NCI-H226 (cell line): ENCODE measurements at regions not wholly inside any gene's neighbourhood (a gene's known extent, or its start where the extent isn't known, plus 50 kb on each side); places are given as distances from the start of the nearest gene placed in this dataset.
A peak's percentile ranks its signal among the peaks of the same experiment; 100 is the strongest.

Source experiments
- DNase-seq: peaks from one replicate; pipeline ENCODE4 v3.0.0-alpha.2; 2015

DNA sequence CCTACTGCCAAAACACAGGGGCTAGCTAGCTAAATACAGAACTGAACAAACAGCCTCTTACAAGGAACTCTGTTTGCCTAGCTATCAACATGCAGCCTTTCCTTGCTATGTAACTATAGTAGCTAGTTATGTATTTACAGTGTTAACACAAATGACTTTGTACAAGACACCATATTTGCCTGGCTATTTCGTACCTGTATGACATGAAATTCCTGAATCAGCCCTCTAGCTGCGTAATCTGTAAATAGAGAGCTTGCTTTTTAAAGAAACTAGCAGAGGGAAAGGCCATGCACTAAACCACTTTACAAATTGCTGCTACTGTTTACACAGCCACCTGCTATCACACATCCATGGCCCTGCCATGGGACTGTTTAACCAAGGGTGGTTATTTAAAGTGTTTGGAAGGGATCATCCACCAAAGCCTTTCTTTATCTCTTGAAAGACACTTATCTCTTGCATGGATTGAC is 248.7 kb downstream of the TFCP2L1 start:
- no peak for DNase-seq

DNA sequence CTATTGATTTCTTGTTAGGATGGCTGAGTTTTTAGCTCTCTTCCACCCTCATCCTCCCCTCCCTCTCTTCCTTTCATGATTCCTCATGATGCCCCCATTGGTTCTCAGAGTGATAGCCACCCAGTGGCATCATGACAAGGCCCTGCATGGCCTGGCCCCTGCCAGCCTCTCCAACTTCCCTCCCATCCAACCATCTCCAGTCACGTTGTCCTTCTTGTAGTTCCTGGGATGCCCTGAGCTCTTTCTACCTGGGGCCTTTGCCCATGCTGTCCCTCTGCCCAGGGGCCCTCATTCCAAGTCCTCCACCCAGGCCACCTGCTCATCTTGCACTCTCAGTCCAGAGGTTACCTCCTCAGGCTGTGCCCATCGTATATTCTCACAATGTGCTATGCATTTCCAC is 247.5 kb downstream of the TFCP2L1 start:
- no peak for DNase-seq

DNA sequence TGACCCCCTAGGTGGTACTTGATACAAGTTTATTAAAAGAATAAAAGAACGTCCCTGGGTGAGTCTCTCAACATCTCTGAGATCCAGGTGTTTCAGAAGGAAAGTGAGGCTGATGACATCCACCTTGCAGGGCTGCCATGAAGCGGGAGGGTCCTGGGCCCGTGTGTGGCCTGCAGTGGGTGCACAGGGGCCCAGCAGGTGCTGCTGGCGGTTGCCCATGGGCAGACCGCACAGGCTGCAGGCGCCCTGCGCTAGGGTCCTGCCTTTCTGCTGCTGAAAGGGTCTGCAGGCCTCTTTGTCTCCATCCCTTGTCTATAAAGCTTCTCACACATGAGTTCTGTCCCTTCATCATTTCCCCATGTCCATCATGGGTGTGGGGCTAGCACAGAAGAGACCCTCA is 247.0 kb downstream of the TFCP2L1 start:
- DNase-seq, result no peak

DNA sequence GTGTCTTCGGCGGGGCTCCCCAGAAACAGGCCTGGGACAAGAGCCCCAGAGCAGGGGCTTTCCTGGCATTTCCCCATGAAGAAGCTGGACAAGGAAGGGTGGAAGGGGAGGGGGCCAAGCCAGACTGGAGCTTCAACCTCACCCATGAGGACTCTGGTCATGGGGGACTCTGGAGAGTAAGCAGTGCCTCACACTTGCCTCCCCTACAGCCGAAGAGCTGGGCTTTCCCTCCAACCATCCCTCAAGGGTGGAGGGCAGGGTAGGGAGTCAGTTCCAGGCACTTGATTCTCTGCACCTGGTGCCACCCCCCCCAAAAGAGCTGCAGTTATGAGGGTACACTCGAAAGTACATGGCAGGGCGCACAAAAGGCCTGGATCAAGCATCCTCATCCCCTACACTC is 246.6 kb downstream of the TFCP2L1 start:
- no peak for DNase-seq

DNA sequence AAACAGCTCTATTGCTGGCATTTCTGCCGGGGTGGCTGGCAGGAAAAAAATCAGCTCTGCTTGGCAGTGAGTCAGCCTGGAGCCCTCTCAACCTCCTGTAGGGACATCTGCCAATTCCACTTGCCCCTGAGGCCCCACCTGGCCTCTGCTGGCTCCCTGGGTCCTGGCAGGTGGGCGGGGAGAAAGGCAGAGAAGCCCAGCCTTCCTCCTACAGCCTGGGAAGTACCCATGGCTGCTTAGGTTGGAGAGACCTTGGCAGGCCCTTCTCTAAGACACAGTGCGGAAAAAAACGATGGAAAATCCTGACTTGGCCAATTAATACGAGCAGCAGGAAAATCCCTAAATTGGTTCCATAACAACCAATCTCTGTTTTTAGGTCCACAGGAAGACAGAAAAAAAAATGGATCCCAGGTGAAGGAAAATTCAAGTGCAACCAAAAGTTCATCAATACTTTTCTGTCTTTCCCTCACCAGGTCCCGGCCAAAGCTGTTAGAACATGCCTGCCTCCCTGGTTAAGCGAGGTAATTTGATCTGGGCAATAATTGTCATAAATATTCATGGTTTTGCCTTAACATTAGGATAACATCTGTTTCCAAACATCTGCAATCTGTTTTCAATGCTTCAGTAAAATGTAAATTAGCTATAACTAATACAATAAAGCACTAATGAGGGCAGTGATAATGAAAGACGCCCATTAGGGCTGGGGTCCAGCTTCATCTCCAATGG is 245.9 kb downstream of the TFCP2L1 start:
- peak; percentile 47 for DNase-seq

DNA sequence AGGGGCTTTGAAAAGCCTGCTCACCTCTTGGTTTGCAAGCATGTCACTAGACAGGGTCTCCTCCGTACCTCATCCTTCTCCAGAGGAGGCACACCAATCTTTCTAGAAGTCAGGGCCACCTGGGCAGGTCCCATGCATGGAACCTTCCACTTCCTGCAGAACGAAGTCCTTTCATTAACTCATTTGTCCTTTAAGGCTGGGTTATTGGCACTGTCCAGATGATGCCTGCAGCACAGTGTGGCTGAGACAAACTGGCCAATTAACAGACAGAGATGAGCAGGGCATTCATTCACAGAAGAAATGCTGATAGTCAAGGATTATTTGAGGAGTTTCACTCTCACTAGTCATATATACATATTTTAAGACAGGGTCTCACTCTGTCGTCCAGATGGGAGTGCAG is 245.3 kb downstream of the TFCP2L1 start:
- no peak for DNase-seq

DNA sequence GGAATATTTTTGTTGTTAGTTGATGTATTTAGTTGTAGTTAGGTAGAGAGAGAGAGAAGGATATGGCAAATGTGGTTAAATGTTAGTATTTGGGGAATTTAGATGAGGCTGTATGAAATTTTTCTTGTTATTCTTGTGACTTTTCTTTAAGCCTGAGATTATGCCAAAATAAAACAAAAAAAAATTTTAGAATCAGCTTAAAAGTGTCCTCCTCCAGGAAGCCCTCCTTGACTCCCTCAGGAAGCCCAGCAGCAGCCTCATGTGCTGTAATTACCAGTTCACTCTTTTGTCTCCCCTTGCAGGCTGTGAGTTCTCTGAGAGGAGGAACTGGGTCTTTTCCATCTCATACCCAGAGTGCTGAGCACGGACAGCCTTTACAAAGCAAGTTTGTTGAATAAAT is 243.5 kb downstream of the TFCP2L1 start:
- no peak for DNase-seq

DNA sequence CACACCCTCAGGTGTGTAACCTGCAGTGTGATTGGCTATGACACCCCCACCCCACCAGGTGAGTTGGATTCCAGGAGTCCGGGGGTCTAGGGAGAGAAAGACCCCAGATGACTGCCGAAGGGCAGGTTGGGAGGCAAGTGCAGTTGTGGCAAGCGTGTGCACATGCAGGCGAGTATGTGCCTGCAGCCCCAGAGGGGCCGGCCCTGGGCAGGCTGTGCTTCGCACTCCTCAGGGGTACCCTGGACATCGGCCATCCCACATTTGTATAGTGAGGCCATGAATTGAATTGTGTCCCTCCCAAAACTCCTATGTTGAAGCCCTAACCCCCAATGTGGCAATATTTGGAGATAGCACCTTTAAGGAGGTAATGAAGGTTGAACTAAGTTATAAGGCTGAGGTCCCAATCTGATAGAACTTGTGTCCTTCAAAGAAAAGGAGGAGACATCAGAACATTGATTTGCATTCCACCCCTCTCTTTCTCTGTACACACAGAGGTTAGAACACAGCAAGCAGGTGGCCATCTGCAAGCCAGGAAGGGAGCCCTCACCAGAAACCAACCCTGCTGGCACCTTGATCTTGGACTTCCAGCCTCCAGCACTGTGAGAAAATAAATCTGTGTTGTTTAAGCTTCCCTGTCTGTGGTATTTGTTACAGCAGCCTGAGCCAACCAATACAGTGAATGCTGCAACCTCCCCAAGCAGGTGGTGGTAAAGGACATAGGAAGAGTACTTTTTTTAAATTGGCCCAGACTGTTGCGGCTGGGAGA is 241.8 kb downstream of the TFCP2L1 start:
- no peak for DNase-seq

DNA sequence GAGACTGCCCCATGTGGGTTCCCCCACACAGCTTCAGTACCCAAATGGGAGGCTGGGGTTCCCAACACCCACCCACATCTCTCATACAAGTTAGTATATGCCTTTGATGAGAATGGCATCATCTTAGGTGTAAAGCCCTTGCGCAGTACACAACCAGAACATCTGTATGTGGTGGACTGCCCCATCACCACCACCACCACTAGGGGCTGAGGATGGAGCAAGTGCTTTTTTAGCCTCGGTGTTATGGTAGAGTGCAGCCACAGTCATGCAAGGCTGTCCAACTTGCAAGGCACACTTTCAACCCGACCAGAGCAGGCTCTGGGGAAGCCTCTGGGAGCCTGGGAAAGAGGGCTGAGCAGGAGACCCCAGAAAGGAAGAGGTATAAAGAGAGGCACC is 241.2 kb downstream of the TFCP2L1 start:
- no peak for DNase-seq

DNA sequence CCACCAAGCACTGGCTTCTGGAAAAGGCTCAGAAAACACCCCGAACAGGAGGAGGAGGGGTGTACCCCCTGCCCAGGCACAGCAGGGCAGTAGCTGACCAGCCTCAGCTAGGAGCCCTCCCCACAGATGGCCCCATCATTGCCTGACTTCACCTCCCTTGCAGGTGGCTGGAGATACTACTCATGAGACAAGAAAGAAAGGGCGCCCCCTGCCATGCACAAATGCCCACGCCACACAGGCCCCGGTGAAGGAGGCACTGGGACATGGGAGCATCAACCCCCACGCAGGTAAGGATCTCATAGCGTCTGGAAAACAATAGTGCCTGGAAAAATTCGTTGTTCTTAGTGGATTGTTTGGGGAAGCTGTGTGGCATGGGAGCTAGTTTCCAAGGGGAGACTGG is 240.6 kb downstream of the TFCP2L1 start:
- no peak for DNase-seq

DNA sequence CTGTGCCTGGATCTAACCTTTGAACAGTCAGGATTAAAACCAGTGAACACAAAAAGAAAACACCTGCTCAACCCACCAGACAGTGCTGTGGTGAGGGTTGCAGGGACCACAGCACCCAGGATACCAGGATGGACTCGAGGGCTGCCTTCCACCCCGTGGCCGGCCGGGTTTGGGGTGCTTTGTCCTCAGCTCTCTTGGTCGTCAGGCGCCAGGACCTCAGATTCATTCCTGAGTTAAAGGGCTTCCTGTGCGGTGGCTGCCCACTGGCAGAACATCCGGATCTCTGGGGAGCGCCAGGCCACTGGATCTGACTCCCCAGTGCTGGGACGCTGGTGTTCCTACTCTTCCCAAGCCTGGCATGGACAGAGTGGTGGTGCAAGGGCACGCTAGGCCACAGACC is 239.8 kb downstream of the TFCP2L1 start:
- no peak for DNase-seq

DNA sequence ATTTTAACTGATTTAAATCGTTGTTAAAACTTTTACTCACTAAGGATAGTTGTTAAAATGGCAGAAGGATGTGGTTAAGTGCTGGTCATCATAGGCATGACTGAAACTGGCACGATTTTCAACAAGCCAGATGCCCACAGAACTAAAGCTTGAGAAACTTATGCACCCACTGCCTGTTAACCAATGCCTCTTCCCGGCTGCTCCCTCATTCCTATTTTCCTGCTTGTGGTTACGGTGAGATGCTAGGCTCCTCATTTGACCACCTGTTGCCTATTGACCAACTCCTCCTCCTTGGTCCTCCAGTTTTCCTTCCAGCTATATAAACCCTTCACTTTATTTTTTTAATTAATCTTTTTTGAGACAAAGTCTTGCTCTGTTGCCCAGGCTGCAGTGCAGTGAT is 238.7 kb downstream of the TFCP2L1 start:
- DNase-seq, result no peak

DNA sequence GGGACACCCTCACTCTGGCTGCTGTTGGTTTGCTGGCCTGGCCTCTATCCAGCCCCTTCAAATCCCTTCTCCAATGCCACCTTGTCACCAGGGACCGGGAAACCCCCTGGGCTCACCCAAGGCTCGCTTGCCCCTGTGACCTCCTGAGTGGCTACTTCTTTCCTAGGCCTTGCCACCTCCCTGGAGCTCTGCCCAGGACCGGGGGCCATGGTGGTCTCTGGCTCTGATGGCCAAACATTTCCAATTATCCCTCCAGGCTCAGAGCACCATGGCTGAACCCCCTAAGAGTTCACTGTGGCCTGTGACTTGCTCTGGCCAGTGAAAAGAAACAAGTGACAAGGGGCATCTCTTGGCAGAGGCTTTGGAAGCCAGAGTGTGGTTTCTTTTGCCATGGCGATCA is 237.6 kb downstream of the TFCP2L1 start:
- DNase-seq, result no peak

DNA sequence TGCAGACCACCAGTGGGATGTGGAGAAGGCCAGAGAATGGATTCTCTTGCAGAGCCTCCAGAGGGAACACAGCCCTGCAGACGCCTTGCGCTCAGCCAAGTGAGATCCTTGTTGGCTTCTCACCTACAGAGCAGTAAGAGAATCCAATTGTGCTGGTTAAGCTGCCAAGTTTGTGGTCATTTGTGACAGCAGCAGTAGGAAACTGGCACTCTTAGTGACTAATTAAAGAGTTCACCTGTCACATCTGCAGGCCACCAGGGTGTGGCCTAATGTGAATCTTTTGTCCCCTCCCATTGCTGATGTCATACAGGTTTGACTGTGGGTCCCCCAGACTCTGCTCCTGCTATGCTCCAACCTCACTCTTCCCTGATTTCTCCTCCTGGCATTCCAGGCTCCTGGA is 235.9 kb downstream of the TFCP2L1 start:
- no peak for DNase-seq

DNA sequence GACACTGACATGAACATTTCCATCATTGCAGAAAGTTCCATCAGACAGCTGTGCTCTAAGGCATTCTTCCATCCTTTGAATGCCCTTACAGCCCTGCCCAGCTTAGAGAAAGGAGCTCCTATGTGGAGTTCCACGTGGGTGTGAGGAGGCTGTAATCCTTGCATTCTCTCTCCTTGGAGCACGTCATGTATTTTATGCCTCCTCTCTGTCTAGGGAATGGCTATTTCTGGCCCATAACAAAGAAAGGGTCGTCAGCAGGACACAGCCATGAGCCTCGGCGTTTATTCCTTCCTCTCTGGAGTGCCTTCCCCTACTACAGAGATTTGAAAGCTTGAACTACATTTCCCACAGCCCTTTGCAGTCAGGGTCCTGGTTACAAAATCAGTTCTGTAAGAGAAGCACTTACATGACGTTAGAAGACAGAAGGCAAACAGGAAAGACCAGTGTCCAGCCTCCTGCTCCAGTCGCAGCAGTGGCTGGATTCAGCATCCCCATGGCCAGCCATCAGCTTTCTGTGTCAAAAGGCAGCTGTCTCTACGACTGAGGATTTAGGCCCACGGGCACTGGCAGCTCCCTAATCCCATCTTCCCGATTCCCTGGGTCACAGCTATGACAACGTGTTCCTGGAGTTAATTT is 234.9 kb downstream of the TFCP2L1 start:
- DNase-seq, result no peak

DNA sequence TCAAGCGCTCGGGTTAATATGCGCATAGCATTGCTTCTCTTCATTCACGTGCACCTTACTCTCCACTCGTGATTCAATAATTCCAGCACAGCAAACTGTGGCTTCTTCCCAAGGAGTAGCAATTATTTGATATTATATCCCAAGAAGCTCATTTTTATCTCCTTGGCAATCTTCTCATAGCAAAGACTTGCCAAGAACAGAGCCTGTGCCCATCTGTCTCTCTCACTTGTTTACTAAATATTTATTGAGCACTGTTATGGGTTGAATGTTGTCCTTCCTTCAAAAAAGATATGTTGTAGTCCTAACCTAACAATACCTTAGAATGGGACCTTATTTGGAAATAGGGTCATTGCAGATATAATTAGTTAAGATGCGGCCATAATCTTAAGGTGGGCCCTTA is 233.7 kb downstream of the TFCP2L1 start:
- DNase-seq, result no peak

DNA sequence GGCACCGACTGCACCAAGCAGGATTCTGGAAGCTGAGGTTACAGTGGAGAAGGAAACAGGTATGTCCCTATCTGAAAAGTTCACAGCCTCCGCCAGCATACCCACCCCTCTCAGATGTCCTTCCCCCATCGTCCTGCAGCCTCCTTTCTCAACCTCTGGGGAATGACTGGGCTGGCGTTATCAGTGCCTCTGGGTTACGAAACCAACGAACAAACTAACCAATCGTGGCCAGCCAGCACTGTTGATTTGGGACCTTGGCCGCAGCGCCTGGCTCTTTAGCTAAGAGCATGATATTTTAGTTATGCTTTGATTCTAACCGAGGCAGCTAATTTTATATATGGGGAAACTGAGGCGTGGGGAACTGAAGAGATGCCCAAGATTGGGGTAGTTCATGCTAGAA is 233.0 kb downstream of the TFCP2L1 start:
- DNase-seq, result peak; percentile 13

DNA sequence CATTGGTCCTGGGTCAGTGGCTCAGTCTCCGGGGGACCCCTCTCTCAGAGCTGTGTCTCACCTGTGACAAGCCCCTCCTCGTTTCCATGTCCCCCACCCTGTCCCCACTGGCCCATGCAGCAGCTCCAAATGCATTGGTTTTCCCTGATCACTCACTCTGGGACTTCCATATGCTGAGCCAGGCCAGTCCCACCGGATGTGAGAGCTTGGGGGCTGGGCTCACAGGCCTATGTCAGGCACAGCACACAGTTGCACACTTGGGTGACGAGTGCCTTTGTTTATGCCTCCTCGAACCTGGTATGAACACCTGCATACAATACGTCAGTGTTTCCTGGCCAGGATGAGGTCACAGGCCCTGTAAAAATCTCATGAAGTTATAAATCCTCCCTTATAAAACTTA is 232.5 kb downstream of the TFCP2L1 start:
- DNase-seq, result no peak

DNA sequence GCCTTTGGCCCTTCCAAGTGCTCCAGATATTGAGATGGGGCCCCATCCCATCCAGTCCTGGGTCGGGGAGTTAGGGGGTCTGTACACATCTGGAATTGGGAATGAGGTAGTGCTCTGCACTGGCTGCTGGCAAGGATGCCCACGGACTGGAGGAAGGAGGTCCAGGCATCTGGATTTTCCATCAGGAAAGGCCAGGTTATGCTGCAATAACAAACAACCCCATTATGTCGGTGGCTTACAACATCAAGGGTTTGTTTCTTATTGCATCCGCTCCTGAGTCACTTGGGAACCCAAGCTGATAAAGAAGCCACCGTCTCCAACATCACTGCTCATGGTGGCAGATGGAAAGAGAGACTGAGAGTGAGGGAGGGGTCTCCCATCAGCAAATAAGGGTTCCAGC is 229.9 kb downstream of the TFCP2L1 start:
- DNase-seq, result no peak

DNA sequence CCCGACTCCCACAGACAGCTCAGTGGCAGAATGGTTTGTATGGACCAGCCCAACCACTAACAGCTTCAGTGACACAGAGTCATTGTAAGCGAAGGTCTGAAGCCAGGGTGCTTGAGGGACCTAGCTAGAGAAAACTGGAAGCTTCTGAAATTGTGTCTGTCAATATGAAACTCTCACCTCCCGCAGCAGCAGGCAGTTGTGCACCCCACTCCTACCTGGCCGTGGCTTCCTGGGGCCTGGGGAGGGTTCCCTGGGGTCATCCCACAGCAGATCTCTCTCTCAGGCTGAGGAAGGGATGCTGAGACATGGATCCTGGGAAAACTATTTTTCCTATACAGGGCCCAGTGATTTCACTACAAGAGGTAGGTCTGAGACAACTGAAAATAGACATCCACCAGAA is 229.5 kb downstream of the TFCP2L1 start:
- no peak for DNase-seq

DNA sequence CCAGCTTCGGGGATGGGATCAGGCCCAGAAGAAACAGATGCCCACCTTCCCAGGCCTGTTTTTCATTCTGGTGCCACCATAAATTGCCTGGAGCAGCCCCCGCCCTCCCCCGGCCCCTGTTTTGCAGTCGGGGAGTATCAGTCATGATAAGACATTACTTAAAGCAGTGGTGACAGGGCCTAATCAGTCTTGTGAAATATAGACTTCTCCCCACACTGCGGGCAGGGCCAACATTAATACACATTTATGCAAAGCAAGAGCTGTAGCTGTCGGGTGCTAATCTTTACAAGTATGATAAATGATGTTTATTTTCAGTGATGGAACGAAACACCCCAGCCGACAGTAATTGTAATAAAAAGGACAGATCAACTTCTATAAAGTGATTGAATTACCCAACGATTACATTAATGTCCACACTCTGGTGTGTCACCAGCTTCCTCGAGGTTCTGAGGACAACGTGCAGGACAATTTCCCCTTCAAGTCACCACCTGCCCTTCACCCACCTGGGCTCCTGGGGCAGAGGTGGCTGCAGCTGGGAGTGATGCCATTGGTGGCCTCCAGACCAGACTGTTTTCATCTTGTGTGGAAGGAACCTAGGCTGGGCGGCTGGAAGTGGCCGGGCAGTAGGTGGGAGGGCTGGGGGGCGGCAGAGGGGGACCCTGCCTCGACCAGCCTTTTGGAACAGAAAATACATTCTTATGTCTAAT is 226.0 kb downstream of the TFCP2L1 start:
- DNase-seq, result no peak

DNA sequence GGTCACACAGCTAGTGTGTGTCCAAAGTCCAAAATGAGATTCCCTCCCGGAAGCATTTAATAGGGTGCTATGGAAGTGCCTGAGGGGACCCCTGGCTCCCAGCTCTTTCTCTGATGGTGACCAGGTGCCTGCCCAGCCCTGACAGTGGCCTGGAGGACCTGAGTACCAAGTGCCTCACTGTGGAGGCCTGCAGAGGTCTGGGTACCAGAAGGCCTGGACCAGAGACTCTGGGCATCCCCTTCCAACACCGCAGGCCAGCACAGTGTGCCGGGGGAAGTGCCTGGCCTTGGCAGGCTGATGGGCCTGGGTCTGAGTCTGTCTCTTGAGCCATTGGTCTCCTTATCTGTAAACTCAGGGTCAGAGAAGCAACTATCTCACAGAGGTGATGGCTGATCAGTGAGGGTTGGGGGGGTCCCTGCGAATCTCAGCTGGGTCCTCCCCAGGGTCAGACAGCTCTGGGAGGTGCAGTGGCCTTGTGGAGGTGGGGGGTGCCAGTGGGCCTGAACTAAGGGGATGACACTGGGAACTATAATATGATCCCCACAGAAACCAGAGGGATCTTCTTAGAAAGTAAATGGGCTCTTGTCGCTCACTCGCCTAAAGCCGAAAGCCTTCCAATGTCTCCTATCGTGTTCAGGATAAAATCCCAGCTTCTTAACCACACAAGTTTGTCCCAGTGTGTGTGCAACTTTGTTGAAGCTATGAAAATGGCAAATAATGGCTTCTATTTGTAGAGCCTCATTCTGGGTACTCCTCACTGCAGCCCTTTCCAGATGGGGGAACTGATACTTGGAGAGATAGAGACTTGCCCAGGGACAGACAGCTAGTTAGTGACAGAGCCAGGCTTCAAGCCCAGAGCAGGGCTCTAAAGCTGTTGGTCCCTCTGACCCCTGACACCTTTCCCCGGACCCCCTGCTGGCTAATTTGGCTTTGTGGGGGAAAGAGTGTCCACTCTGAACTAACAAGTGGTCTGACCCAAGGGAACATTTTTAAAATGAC is 225.1 kb downstream of the TFCP2L1 start:
- no peak for DNase-seq
